Cardiac septum (tissue), 1 donor: ENCODE measurements at regions not wholly inside any gene's neighbourhood (a gene's known extent, or its start where the extent isn't known, plus 50 kb on each side); places are given as distances from the start of the nearest gene placed in this dataset.

Source experiments
- DNase-seq: peaks from one replicate; pipeline ENCODE4 v3.0.0-alpha.2; 2020; ENCODE audit warnings: low spot score
- intact Hi-C: fragments of 100-400 bp; cut with DNase I; formaldehyde crosslinking; loops from one replicate; pipeline ENCODE4 v1.14.0; 2022
- donor health status: DM: no; HTN: no; CAD: no.

DNA sequence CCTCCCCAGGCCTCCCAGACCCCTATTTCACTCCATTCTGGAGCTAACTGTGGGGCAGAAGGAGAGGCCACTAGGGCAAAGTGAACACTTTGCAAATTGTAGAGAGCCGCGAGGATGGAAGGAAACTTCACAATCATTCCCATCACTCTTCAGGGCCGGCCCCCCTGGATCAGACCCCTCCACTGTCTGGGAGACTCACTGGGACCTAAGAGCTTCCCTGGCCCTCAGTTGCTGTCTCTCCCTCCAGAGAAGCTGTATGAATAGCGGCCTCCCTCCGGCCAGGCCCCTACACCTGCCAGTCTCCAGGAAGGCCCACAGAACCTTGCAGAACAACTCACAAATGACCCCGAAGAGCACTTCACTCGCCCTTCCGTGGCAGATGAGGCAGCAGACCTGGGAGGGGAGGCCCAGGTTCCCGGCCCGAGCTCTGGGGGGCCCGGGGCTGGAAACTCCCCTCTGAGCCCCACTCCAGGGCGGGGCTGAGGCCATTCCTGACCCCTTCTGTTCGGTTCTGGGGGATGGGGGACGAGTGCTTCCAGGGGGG is 141.9 kb upstream of the IER5L start:
- peak; percentile 55 for DNase-seq
- intact Hi-C loops, result loop anchor here (5.0 kb wide), 3 partner anchors 92 to 292 kb away; no protein-coding TSS in a partner anchor

DNA sequence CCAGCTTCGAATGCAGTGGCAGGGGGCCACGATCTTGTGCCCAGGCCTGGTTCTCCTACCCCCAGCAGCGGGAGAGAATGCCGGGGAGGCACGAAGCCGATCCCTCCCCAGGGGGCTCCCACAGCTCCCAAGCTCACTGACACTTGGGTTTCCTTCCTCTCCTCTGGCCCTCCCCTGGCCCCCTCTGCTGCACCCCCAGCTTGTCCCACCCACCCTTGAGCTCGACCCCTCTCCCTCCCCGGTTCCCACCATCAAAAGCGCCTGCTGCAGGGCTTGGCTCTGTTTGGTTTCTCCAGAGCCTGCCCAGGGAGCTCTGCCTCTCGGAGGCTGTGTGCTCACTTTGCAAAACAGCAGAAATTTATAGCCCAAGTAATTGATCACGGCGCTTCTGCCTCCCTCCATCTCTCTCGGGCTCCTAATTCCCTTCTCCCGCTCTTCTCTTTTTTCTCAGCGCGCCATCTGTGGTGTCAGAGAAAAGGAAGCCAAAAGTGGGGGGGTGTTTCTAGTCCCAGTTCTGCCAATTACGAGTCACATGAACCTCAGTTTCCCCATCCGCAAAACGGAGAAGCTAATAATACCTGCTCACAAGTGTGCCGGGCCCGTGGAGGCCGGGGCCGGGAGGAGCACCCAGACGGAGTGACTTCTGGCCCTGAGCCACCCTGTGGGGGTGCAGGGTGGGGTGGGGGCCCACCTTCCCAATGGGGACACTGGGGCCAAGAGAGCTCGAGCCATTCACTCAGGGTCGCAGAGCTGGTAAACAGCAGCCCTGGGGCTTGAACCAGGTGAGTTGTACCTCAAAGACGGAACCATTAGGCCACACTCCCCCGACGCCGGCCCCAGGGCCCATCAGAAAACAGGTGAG is 141.2 kb upstream of the IER5L start:
- intact Hi-C loops, result loop anchor here (5.0 kb wide), 2 partner anchors 93 to 163 kb away; no protein-coding TSS in a partner anchor
- peak; percentile 73 for DNase-seq

GRCh38 chr9:129318121-129319075 is 140.3 kb upstream of the IER5L start:
- DNase-seq, result peak; percentile 73

DNA sequence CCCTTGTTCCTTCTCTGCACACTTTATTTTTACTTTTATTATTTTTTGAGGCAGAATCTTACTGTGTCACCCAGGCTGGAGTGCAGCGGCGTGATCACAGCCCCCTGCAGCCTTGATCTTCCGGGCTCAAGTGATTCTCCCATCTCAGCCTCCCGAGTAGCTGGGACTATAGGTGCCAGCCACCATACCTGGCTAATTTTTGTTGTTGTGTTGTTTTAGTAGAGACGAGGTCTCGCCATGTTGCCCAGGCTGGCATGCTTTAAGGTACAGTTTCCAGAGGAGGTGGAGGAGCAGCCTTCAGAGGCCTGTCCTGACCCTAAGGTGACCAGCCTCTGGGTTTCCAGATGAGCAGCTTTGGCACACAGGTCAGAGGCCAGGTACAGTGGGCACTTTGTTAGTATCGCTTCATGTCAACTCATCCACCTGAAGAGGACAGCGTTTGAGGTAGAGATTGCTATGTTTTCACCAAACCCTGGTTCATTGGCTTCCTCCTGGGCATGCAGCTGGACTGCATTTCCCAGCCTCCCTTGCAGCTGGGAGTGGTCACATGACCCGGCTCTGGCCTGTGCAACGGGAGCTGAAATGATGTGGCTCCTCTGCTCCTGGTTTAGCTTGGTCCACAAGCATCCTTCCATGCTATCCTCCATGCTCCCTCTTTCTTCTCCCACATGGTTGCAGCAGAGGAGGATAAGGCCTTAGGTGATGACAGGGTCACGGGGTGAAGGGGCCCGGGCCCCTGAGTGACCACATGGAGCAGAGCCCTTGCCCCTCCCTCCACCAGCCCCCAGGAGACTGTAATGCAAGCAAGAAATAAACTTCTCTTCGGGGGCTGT is 139.3 kb upstream of the IER5L start:
- intact Hi-C loops, result loop anchor here (5.0 kb wide), 2 partner anchors 95 to 165 kb away; no protein-coding TSS in a partner anchor
- DNase-seq, result peak; percentile 77

More at GRCh38 chr9:129318121-129319075, 140.3 kb upstream of the IER5L start:
- intact Hi-C loops, result loop anchor here (5.0 kb wide), 2 partner anchors 94 to 164 kb away; no protein-coding TSS in a partner anchor

GRCh38 chr9:129316281-129317030 is 138.4 kb upstream of the IER5L start:
- intact Hi-C loops, result loop anchor here (5.0 kb wide), 2 partner anchors 96 to 166 kb away; no protein-coding TSS in a partner anchor
- DNase-seq, result peak; percentile 33

- intact Hi-C loops, result no loop called here
- DNase-seq, result peak; percentile 31
Measured at GRCh38 chr9:129313331-129313955, 135.4 kb upstream of the IER5L start.

- peak; percentile 35 for DNase-seq
- intact Hi-C loops, result no loop called here
Measured at GRCh38 chr9:129312251-129313122, 134.4 kb upstream of the IER5L start.

GRCh38 chr9:129311643-129312042 is 133.6 kb upstream of the IER5L start:
- peak; percentile 27 for DNase-seq
- intact Hi-C loops, result no loop called here

DNA sequence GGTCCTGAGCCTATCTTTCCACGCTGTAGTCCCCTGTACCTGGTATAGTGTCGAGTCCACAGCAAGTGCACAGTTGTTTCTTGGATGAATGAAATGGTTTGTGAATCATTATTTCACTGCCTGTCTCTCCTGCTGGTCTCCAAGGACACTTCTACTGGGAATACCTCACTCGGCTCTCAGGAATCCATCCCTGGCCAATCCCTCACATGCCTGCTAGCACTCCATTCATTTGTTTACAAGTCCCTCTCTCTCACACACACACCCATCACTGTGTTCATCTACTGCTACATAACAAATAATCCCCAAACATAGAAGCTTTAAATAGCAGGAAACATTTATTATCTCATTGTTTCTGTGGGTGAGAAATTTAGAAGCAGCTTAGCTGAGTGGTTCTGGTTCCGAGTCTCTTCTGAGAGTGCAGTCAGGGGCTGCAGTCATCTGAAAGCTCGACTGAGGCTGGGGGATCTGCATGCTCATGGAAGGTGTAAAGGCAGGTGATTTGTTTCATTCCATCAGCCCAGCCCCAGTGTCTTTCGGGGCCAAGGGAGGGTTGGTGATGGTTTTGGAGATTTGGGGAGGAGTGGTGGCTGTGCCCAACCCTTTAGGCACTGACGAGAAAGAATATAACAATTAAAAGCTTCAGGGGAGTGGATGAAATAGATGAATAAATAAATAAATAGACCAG is 132.7 kb upstream of the IER5L start:
- DNase-seq, result peak; percentile 5
- intact Hi-C loops, result no loop called here

- intact Hi-C loops, result no loop called here
- peak; percentile 59 for DNase-seq
Measured at GRCh38 chr9:129309906-129310305, 131.8 kb upstream of the IER5L start.

DNA sequence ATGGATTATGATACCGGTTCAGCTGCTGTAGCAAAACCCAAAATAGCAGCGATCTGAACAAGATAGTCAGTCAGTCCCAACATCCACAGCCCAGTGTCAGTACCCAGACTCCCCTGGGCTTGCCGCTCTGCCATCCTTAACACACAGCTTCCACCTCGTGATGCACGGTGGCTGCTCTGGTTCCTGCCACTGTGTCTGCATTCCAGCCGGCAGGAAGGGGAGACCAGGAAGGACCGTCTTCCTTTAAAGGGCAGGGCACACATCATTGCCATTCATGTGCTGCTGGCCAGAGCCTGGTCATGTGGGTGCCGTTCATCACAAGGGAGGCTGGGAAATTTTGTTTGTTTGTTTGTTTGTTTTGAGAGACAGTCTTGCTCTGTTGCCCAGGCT is 131.0 kb upstream of the IER5L start:
- intact Hi-C loops, result no loop called here
- DNase-seq, result peak; percentile 46

- intact Hi-C loops, result no loop called here
- DNase-seq, result peak; percentile 12
Measured at GRCh38 chr9:129307227-129307970, 129.3 kb upstream of the IER5L start.

DNA sequence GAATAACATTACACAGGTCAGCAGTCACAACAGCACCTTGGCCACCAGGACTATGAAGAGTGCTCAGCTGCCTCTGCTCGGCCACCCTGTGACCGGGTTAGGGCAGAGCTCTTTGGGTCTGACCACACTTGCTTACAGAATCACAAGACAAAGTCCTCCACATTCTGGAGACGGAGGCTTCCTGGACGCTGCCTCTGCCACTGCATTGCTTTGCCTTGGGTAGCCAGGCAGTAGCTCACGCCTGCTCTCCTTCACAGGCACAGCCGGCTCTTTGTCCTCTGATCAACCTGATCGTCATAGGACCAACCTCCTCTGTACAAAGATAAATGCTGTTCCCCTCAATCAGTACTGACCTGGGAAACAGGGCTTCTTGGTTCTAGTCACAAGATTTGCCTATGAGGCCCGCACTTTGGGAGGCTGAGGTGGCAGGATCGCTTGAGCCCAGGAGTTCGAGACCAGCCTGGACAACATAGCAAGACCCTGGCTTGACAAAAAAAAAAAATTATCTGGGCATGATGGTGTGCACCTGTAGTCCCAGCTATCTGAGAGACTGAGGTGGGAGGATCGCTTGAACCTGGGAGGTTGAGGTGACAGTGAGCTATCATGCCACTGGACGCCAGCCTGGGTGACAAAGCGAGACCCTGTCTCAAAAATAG is 128.4 kb upstream of the IER5L start:
- peak; percentile 58 for DNase-seq
- intact Hi-C loops, result no loop called here

DNA sequence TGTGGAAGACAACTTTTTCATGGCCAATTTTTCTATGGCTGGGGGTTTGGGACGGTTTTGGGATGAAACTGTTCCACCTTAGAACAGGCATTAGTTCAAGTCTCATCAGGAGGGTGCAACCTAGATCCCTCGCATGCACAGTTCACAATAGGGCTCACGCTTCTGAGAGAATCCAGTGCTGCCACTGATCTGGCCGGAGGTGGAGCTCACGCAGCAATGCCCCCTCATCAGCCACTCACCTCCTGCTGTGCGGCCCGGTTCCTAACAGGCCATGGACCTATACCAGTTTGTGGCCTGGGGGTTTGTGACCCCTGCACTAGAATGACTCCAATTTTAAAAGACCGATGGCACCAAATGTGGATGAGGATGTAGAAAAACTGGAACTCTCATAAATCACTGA is 127.2 kb upstream of the IER5L start:
- intact Hi-C loops, result no loop called here
- peak; percentile 51 for DNase-seq

DNA sequence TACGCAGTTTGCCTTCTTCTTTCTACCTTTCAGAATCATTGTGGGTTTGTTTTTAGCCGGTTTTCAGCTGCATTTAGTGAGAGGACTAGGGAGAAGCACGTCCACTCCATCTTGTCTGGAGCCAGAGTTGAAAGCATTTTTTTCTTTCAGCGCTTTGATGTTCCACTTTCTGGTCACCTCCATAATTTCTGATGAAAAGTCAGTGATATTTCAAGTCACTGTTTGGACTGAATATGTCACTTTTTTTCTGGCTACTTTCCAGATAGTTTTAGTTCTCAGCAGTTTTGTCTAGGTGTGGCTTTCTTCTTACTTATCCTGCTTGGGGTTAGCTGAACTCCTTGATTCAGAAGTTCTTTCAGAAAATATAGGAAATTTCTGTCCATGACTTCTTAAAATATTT is 123.9 kb upstream of the IER5L start:
- intact Hi-C loops, result no loop called here
- no peak for DNase-seq
